ENCODE measurements at regions not wholly inside any gene's neighbourhood (a gene's known extent, or its start where the extent isn't known, plus 50 kb on each side); places are given as distances from the start of the nearest gene placed in this dataset.

- TF ChIP-seq, protein P1, sequence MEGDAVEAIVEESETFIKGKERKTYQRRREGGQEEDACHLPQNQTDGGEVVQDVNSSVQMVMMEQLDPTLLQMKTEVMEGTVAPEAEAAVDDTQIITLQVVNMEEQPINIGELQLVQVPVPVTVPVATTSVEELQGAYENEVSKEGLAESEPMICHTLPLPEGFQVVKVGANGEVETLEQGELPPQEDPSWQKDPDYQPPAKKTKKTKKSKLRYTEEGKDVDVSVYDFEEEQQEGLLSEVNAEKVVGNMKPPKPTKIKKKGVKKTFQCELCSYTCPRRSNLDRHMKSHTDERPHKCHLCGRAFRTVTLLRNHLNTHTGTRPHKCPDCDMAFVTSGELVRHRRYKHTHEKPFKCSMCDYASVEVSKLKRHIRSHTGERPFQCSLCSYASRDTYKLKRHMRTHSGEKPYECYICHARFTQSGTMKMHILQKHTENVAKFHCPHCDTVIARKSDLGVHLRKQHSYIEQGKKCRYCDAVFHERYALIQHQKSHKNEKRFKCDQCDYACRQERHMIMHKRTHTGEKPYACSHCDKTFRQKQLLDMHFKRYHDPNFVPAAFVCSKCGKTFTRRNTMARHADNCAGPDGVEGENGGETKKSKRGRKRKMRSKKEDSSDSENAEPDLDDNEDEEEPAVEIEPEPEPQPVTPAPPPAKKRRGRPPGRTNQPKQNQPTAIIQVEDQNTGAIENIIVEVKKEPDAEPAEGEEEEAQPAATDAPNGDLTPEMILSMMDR (IDR thresholded peaks at IDR 0.05) = no peak
- no peak for TF ChIP-seq ZFX (IDR thresholded peaks at IDR 0.05; ENCODE audit: borderline replicate concordance)
- H3K27ac ChIP-seq = peak overlapping the region; percentile 94
Observed at GRCh38 chr9:129405089-129405826, 215.6 kb downstream of the C9orf50 start.

- H3K27ac ChIP-seq = no peak overlapping the region
- no peak for TF ChIP-seq ZFX (IDR thresholded peaks at IDR 0.05; ENCODE audit: borderline replicate concordance)
- TF ChIP-seq, protein P1 (IDR thresholded peaks at IDR 0.05) = no peak
Observed at GRCh38 chr9:129404621-129405020, 216.3 kb downstream of the C9orf50 start.

GRCh38 chr9:129403779-129404620 lies 216.9 kb downstream of the C9orf50 start:
- TF ChIP-seq, protein P1 (IDR thresholded peaks at IDR 0.05) = no peak
- no peak for TF ChIP-seq ZFX (IDR thresholded peaks at IDR 0.05; ENCODE audit: borderline replicate concordance)
- no peak overlapping the region for H3K27ac ChIP-seq

DNA sequence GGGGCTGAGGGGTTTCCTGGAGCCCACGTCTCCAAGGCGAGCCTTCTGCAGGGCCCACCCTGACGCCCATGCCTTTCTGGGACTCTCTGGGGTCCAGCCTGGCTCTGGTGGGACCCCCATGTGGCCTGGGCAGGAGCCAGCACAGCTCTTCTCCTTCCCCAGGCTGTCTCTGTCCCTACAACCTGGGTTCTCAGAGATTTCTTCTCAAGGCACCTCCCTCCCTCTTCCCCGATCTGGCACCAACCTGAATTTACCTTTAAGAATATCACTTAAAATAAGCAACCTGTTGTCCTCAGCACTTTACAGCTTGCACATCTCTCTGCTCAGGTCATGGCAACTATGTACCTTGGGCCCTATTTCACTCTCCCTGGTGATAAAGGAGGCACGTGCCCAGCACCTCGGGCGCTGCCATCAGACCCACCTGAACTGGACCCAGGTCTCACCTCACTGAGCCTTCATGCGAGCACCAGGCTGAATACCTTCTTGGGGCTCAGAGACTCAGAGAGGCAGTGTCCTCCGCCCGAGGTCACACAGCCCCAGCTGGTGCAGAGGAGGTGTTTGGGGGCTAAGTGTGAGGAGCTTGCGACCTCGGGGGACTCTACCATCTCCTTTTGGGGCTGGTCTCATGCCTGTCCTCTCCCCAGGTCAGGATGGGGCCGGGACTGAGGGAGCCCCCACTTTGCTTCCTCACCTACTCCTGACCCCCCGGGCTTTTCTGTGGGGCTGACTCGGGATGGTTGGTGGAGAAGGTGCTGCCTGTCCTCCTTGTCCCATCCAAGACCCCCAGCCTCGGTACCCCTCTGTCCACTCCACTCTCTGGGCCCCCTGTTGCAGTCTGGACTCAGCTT lies 217.7 kb downstream of the C9orf50 start:
- no peak overlapping the region for H3K27ac ChIP-seq
- no peak for TF ChIP-seq ZFX (IDR thresholded peaks at IDR 0.05; ENCODE audit: borderline replicate concordance)
- TF ChIP-seq, protein P1 (IDR thresholded peaks at IDR 0.05) = no peak

- no peak overlapping the region for H3K27ac ChIP-seq
- TF ChIP-seq, protein P1 (IDR thresholded peaks at IDR 0.05) = no peak
- TF ChIP-seq ZFX (IDR thresholded peaks at IDR 0.05; ENCODE audit: borderline replicate concordance) = no peak
Observed at GRCh38 chr9:129402371-129402739, 218.5 kb downstream of the C9orf50 start.

- TF ChIP-seq, protein P1 (IDR thresholded peaks at IDR 0.05) = no peak
- no peak for TF ChIP-seq ZFX (IDR thresholded peaks at IDR 0.05; ENCODE audit: borderline replicate concordance)
- H3K27ac ChIP-seq = no peak overlapping the region
Observed at GRCh38 chr9:129401623-129402370, 219.1 kb downstream of the C9orf50 start.

All from 22Rv1 (cell line).